ENCODE measurements at regions not wholly inside any gene's neighbourhood (a gene's known extent, or its start where the extent isn't known, plus 50 kb on each side); places are given as distances from the start of the nearest gene placed in this dataset.

- H3K4me3 ChIP-seq = no peak overlapping the region
- H3K27me3 ChIP-seq (replicated peaks; ENCODE audit: insufficient read depth) = no peaks in the 10 kb centered on the region
- ATAC-seq (ENCODE audit: insufficient number of reproducible peaks, low FRiP score, low read depth) (no peak), DNase-seq (ENCODE audit: low spot score) (no peak)
- no peaks in the 10 kb centered on the region for H3K36me3 ChIP-seq
- no peaks in the 10 kb centered on the region for H3K9me3 ChIP-seq
- TF ChIP-seq CTCF (IDR thresholded peaks at IDR 0.05) = no peak
- no peaks in the 10 kb centered on the region for H3K4me1 ChIP-seq (ENCODE audit: control insufficient read depth in 1 of 2, low read depth in 2 of 2)
- no peak overlapping the region for H3K27ac ChIP-seq
Observed at GRCh38 chr6:144997996-144998395, 712.9 kb downstream of the UTRN start.

GRCh38 chr6:144999127-144999526 is 714.0 kb downstream of the UTRN start:
- no peak overlapping the region for H3K4me3 ChIP-seq
- no peaks in the 10 kb centered on the region for H3K27me3 ChIP-seq (replicated peaks; ENCODE audit: insufficient read depth)
- H3K36me3 ChIP-seq = no peaks in the 10 kb centered on the region
- no peaks in the 10 kb centered on the region for H3K9me3 ChIP-seq
- ATAC-seq (ENCODE audit: insufficient number of reproducible peaks, low FRiP score, low read depth) = no peak
- TF ChIP-seq CTCF (IDR thresholded peaks at IDR 0.05) = no peak
- DNase-seq (ENCODE audit: low spot score) = no peak
- H3K4me1 ChIP-seq (ENCODE audit: control insufficient read depth in 1 of 2, low read depth in 2 of 2) = no peaks in the 10 kb centered on the region
- H3K27ac ChIP-seq = no peak overlapping the region

- ATAC-seq (ENCODE audit: insufficient number of reproducible peaks, low FRiP score, low read depth) (no peak), DNase-seq (ENCODE audit: low spot score) (no peak)
- H3K27ac ChIP-seq = no peak overlapping the region
- no peaks in the 10 kb centered on the region for H3K36me3 ChIP-seq
- no peak overlapping the region for H3K4me3 ChIP-seq
- no peaks in the 10 kb centered on the region for H3K9me3 ChIP-seq
- no peaks in the 10 kb centered on the region for H3K27me3 ChIP-seq (replicated peaks; ENCODE audit: insufficient read depth)
- H3K4me1 ChIP-seq (ENCODE audit: control insufficient read depth in 1 of 2, low read depth in 2 of 2) = no peaks in the 10 kb centered on the region
- TF ChIP-seq CTCF (IDR thresholded peaks at IDR 0.05) = no peak
Observed at GRCh38 chr6:145003145-145003544, 718.0 kb downstream of the UTRN start.

GRCh38 chr6:145006914-145007313 is 721.8 kb downstream of the UTRN start:
- H3K27me3 ChIP-seq (replicated peaks; ENCODE audit: insufficient read depth) = no peaks in the 10 kb centered on the region
- H3K4me3 ChIP-seq = no peak overlapping the region
- H3K9me3 ChIP-seq = no peaks in the 10 kb centered on the region
- no peaks in the 10 kb centered on the region for H3K4me1 ChIP-seq (ENCODE audit: control insufficient read depth in 1 of 2, low read depth in 2 of 2)
- H3K36me3 ChIP-seq = no peaks in the 10 kb centered on the region
- no peak overlapping the region for H3K27ac ChIP-seq
- ATAC-seq (ENCODE audit: insufficient number of reproducible peaks, low FRiP score, low read depth) (no peak), DNase-seq (ENCODE audit: low spot score) (no peak)
- no peak for TF ChIP-seq CTCF (IDR thresholded peaks at IDR 0.05)

- DNase-seq (ENCODE audit: low spot score) (no peak), ATAC-seq (ENCODE audit: insufficient number of reproducible peaks, low FRiP score, low read depth) (no peak)
- H3K4me3 ChIP-seq = no peak overlapping the region
- no peaks in the 10 kb centered on the region for H3K9me3 ChIP-seq
- H3K27ac ChIP-seq = no peak overlapping the region
- H3K27me3 ChIP-seq (replicated peaks; ENCODE audit: insufficient read depth) = no peaks in the 10 kb centered on the region
- no peak for TF ChIP-seq CTCF (IDR thresholded peaks at IDR 0.05)
- H3K36me3 ChIP-seq = no peaks in the 10 kb centered on the region
- H3K4me1 ChIP-seq (ENCODE audit: control insufficient read depth in 1 of 2, low read depth in 2 of 2) = no peaks in the 10 kb centered on the region
Observed at GRCh38 chr6:145008715-145009114, 723.6 kb downstream of the UTRN start.
